Liver (tissue), 8 donors: ENCODE measurements at regions not wholly inside any gene's neighbourhood (a gene's known extent, or its start where the extent isn't known, plus 50 kb on each side); places are given as distances from the start of the nearest gene placed in this dataset.

Source experiments
- DNase-seq: peaks from one replicate; pipeline ENCODE4 v3.0.0-alpha.2; 2017; ENCODE audit warnings: low spot score
- H3K27ac ChIP-seq, 2 donors: one replicate each; pipeline ENCODE4 v1.7.0; 2013; ENCODE audit warnings: inconsistent platforms in 2 of 2, low read length in 2 of 2, control low read depth in 1 of 2, low read depth in 1 of 2, mild to moderate bottlenecking in 1 of 2
- H3K27me3 ChIP-seq, 4 donors: one replicate each; pipeline versions ENCODE4 v1.6.1 to v1.7.0; 2013; ENCODE audit warnings: low read length in 3 of 4, inconsistent platforms in 1 of 4, mild to moderate bottlenecking in 1 of 4, moderate library complexity in 1 of 4; ENCODE audit not compliant: control insufficient read depth in 4 of 4, insufficient read depth in 4 of 4
- H3K36me3 ChIP-seq, 4 donors: one replicate each; pipeline versions ENCODE4 v1.6.1 to v1.7.0; 2013; ENCODE audit warnings: low read length in 3 of 4, mild to moderate bottlenecking in 3 of 4, low read depth in 1 of 4, moderate library complexity in 1 of 4; ENCODE audit not compliant: control insufficient read depth in 4 of 4, insufficient read depth in 3 of 4
- H3K4me1 ChIP-seq, 4 donors: one replicate each; pipeline versions ENCODE4 v1.6.1 to v1.7.0; 2013; ENCODE audit warnings: low read length in 3 of 4, mild to moderate bottlenecking in 3 of 4, moderate library complexity in 1 of 4; ENCODE audit not compliant: control insufficient read depth in 4 of 4, insufficient read depth in 4 of 4
- H3K4me3 ChIP-seq, 3 donors: one replicate each; pipeline versions ENCODE4 v1.6.1 to v1.7.0; 2013; ENCODE audit warnings: low read length in 3 of 3, control low read depth in 1 of 3, low read depth in 1 of 3, mild to moderate bottlenecking in 1 of 3
- H3K9ac ChIP-seq, 2 donors: one replicate each; pipeline ENCODE4 v1.7.0; 2013; ENCODE audit warnings: low read length in 2 of 2, mild to moderate bottlenecking in 2 of 2, moderate library complexity in 2 of 2, control low read depth in 1 of 2, low read depth in 1 of 2
- H3K9me3 ChIP-seq, 4 donors: one replicate each; pipeline versions ENCODE4 v1.6.1 to v1.7.0; 2013; ENCODE audit warnings: low read length in 3 of 4; ENCODE audit not compliant: control insufficient read depth in 4 of 4
- ATF3 ChIP-seq: IDR thresholded peaks from 2 replicates; pipeline ENCODE4 v1.6.1; 2016; ENCODE audit warnings: antibody characterized with exemption
- CTCF ChIP-seq: fragments of 150-350 bp; IDR thresholded peaks from 2 replicates; pipeline ENCODE4 v1.5.1; 2017; ENCODE audit warnings: improper control_type of control experiment, low read depth, low read length; ENCODE audit not compliant: missing input control
- HNF4A ChIP-seq, 2 donors: conservative IDR thresholded peaks; 2 replicates each; pipeline ENCODE4 v1.6.1; 2016; ENCODE audit warnings: antibody characterized with exemption in 2 of 2, mild to moderate bottlenecking in 2 of 2
- MAX ChIP-seq: IDR thresholded peaks from 2 replicates; pipeline ENCODE4 v1.6.1; 2016; ENCODE audit warnings: antibody characterized with exemption
- NR2F2 ChIP-seq: IDR thresholded peaks from 2 replicates; pipeline ENCODE4 v1.6.1; 2016; ENCODE audit warnings: antibody characterized with exemption
- RAD21 ChIP-seq, 2 donors: IDR thresholded peaks; 2 replicates each; pipeline ENCODE4 v1.6.1; 2016; ENCODE audit warnings: antibody characterized with exemption in 2 of 2, mild to moderate bottlenecking in 2 of 2
- RXRA ChIP-seq, 2 donors: IDR thresholded peaks; 2 replicates each; pipeline ENCODE4 v1.6.1; 2017 to 2018; ENCODE audit warnings: antibody characterized with exemption in 2 of 2, mild to moderate bottlenecking in 1 of 2
- ZBTB33 ChIP-seq: IDR thresholded peaks from 2 replicates; pipeline ENCODE4 v1.6.1; 2016; ENCODE audit warnings: antibody characterized with exemption
- WGBS: extraction: QIAGEN DNeasy Blood & Tissue Kit; methylation state at CpG from one replicate; pipeline ENCODE4 v1.1.7; 2013; 5-methylcytosine and 5-hydroxymethylcytosine counted together
- TF ChIP-seq, protein P1 (sequence below): IDR thresholded peaks from 2 replicates; pipeline ENCODE4 v1.6.1; 2016; ENCODE audit warnings: antibody characterized with exemption, mild to moderate bottlenecking
- donor health status: healthy.
- donor health status: healthy.
- donor health status: healthy.
- donor health status: healthy.
- donor health status: healthy.

- TF ChIP-seq ATF3 (no peak), RAD21 (IDR thresholded peaks at IDR 0.05) (no peak), CTCF (no peak), ZBTB33 (no peak)
- no peak overlapping the region for H3K4me3 ChIP-seq
- no peak overlapping the region for H3K27ac ChIP-seq
- no peaks in the 10 kb centered on the region for H3K27me3 ChIP-seq
- DNase-seq, result no peak
- H3K9me3 ChIP-seq, result no peaks in the 10 kb centered on the region
- 97% methylated on average over 6 of the region's 6 CpGs for WGBS
- no peaks in the 10 kb centered on the region for H3K4me1 ChIP-seq
- peaks cover 0 to 3% (median 1%) of the 10 kb centered on the region in 4 donors for H3K36me3 ChIP-seq
- H3K9ac ChIP-seq, result no peak overlapping the region
These were observed 179.0 kb downstream of the ADGRA3 start for GRCh38 chr4:22336822-22337221.

DNA sequence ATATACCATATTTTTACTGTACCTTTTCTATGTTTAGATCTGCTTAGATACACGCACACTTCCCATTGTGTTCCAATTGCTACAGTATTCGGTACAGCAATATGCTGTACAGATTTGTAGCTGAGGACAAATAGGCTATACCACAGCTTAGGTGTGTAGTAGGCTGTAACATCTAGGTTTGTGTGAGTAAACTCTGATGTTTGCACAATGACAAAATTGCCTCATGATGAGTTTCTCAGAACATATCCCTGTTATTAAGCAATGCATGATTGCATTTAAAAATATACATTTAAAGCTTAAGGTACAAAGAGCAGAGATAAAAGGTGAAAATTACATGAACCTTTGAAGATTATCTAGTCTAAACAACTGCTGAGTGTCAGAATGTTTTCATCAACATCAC lies 181.7 kb downstream of the ADGRA3 start:
- TF ChIP-seq, protein P1, sequence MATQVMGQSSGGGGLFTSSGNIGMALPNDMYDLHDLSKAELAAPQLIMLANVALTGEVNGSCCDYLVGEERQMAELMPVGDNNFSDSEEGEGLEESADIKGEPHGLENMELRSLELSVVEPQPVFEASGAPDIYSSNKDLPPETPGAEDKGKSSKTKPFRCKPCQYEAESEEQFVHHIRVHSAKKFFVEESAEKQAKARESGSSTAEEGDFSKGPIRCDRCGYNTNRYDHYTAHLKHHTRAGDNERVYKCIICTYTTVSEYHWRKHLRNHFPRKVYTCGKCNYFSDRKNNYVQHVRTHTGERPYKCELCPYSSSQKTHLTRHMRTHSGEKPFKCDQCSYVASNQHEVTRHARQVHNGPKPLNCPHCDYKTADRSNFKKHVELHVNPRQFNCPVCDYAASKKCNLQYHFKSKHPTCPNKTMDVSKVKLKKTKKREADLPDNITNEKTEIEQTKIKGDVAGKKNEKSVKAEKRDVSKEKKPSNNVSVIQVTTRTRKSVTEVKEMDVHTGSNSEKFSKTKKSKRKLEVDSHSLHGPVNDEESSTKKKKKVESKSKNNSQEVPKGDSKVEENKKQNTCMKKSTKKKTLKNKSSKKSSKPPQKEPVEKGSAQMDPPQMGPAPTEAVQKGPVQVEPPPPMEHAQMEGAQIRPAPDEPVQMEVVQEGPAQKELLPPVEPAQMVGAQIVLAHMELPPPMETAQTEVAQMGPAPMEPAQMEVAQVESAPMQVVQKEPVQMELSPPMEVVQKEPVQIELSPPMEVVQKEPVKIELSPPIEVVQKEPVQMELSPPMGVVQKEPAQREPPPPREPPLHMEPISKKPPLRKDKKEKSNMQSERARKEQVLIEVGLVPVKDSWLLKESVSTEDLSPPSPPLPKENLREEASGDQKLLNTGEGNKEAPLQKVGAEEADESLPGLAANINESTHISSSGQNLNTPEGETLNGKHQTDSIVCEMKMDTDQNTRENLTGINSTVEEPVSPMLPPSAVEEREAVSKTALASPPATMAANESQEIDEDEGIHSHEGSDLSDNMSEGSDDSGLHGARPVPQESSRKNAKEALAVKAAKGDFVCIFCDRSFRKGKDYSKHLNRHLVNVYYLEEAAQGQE, result no peak
- TF ChIP-seq NR2F2 (no peak), CTCF (no peak), MAX (no peak), RXRA (IDR thresholded peaks at IDR 0.05) (no peak), HNF4A (conservative IDR thresholded peaks at IDR 0.05) (no peak)
- no peak overlapping the region for H3K27ac ChIP-seq
- H3K36me3 ChIP-seq, result no peaks in the 10 kb centered on the region
- WGBS, result 95% methylated on average over 2 of the region's 2 CpGs
- no peaks in the 10 kb centered on the region for H3K4me1 ChIP-seq
- H3K4me3 ChIP-seq, result no peak overlapping the region
- H3K9ac ChIP-seq, result no peak overlapping the region
- no peaks in the 10 kb centered on the region for H3K9me3 ChIP-seq
- no peaks in the 10 kb centered on the region for H3K27me3 ChIP-seq
- DNase-seq, result no peak
